IPS DF 19.7 (cell line): ENCODE measurements at regions not wholly inside any gene's neighbourhood (a gene's known extent, or its start where the extent isn't known, plus 50 kb on each side); places are given as distances from the start of the nearest gene placed in this dataset.
"Not testable (repeated sequence)": the region's sequence is repeated elsewhere in the genome, so short reads cannot be mapped to it uniquely, and the experiment has no call there.

Experiments
- DNase-seq: peaks from one replicate; pipeline ENCODE4 v3.0.0-alpha.2; 2013; ENCODE audit warnings: low read depth, low spot score

DNA sequence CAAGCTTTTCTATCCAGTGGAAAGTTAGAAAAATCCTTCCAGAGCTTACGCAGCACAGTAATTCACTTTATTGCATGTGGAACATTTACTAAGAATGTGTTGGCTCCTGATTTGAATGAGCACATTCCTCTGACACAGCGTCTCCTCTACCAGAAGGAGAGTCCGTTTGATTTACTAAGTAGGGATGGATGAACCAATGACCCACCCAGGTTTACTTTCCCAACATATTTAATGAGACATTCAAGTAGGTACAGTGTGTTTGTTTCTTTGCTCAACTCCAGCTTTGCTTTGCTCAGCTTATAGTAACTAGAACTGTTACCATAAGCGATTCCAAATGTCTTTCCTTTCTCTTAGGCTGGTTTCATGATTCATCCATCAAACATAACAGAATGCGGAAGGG, 161.7 kb downstream of the SMARCA1 start:
- no peak for DNase-seq

DNA sequence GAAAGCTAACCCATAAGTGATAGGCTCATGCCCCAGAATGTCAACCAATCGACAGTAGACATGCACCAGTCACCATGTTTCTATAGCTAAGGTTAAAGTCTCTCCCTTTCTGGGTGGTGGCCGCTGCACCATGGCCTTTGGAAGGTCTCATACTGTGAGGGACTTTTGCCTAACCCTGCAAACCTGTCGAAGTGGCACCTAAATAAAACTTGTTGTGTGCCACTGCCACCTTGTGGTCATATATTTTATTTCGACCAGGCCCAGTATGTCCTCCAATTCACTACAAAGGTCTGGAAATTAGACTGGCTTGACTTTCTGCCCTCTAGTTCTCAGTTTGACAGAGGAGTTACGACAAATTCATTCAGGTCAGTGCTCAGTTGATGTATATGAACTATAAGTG, 163.1 kb downstream of the SMARCA1 start:
- DNase-seq: no peak

DNA sequence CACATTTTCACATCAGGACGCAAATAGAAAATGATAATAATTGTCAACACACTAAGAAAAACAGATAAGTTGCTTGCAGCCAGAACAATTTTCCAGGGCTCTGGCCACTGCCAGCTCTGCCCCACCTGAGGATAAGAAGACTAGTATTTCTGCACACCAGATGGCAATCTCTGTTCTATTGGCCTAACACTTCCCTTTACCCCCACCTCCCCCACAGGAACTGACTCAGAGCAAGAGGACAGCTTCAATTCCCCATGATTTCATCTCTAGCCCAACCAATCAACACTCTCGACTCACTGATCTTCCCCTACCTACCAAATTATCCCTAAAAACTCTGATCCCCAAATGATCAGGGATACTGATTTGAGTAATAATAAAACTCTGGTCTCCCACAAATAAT, 164.0 kb downstream of the SMARCA1 start:
- DNase-seq: no peak

DNA sequence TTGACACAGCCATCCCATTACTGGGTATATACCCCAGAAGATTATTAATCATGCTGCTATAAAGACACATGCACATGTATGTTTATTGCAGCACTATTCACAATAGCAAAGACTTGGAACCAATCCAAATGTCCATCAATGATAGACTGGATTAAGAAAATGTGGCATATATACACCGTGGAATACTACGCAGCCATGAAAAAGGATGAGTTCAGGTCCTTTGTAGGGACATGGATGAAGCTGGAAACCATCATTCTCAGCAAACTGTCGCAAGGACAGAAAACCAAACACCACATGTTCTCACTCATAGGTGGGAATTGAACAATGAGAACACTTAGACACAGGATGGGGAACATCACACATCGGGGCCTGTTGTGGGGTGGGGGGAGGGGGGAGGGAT, 165.9 kb downstream of the SMARCA1 start:
- not testable (repeated sequence) for DNase-seq

DNA sequence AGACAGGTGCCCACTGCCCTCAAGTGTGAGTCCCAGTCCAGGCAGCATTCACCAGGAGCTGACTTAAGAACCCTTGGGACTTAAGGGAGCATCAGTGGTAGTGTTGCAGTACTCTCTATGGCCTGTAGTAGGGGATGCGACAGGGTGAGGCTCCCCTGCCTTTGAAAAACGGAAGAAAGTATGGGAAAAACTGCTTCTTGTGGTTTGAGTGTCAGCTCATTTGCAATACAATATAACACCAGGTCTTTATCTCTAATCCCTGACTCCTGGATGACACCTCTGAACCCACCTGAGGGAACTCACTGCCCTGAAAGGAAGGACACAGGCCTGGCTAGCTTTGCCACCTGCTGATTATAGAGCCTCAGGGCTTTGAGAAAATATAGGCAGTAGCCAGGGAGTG, 176.0 kb downstream of the SMARCA1 start:
- peak; percentile 40 for DNase-seq

DNA sequence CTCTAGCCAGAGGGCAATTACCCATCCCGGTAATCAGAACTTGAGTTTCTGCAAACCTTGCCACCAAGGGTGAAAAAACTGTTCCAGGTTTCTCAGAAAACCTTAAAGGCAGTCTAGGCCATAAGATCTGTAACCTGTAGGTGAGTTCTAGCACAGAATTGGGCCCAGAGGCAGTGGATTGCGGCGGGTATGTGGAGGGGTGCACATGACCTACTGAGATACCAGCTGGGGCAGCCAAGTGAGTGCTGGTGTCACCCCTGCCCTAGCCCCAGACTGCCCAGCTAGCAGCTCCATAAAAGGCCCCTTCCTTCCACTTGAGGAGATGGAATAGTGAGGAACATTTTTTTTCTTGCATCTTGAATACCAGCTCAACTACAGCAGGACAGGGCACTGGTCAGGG, 176.7 kb downstream of the SMARCA1 start:
- DNase-seq: no peak

DNA sequence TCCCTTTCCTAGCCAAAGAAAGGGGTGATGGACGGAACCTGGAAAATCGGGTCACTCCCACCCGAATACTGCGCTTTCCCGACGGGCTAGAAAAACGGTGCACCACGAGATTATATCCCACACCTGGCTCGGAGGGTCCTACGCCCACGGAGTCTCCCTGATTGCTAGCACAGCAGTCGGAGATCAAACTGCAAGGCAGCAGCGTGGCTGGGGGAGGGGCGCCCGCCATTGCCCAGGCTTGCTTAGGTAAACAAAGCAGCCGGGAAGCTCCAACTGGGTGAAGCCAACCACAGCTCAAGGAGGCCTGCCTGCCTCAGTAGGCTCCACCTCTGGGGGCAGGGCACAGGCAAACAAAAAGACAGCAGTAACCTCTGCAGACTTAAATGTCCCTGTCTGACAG, 186.0 kb downstream of the SMARCA1 start:
- not testable (repeated sequence) for DNase-seq

DNA sequence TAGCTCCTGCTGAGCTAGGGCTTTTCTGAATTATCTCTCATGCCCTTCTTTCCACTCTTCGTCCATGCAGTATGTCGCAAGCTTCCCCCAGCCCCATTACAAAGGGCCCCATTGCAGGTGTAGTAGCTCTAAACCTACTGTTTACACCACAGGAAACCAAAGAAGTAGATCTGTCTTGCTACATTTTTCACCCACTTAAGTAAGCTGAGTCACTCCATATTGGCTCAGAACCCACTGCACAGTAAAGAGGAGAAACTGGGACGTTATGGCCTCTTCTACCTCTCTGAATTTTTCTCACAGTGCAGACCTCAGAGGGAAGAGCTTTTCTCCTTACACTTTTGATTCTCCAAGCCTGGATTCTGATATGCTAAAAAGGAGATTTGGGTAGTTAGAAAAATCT, 200.2 kb downstream of the SMARCA1 start:
- DNase-seq: no peak

DNA sequence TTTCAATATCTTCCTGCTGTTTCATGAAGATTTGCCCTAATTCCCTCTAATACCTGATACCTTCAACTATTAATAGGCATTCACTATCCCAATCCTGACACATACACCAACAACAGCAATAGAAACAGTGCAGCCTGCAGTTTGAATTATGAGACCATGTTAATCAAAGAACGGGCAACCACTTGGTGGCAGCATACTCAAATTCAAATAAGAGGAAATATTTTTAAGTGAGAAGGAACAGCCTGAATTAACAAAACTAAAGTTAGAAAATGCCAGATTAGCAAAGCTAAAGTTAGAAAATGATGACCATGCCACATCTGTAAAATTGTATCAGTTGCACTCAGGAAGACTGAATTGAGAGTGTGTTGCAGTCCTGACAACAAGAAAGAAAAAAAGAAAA, 204.9 kb downstream of the SMARCA1 start:
- no peak for DNase-seq

DNA sequence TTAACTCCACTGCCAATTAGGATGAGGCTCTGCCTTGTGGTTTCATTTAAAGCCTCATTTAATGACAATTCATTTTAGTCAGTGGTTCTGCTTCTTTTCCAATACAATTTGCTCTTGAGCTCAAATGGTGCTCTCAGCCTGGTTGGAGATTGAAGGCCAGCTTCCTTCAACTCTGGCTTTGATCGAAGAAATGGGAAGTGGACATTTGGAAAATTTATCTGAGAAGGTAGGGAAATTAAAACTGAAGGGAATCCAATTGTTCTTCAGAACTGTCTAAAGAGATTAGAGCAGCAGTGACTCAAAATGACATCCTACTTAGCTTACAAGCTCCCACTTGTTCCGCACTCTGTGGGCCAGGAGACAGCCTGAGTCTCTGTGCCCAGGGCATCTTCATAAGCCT, 206.8 kb downstream of the SMARCA1 start:
- DNase-seq: no peak

DNA sequence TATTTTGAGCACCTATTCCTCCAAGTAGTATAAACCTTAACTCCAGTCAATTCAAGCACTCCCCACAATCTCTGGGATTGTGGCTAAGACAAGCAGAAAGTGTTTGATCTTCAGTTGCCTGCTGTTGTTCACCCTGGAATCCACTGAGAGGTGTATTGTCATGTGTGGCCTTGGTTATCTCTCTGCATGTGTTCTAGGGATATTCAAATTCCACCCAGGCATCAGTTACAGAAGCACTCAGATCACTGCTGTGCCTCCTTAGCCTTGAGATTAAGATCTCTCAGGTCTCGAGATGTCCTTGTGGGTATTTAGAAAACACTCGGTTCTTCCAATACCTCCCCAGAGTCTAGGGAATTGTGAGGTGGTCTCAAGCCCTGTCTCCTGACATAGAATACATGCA, 213.3 kb downstream of the SMARCA1 start:
- peak; percentile 5 for DNase-seq

DNA sequence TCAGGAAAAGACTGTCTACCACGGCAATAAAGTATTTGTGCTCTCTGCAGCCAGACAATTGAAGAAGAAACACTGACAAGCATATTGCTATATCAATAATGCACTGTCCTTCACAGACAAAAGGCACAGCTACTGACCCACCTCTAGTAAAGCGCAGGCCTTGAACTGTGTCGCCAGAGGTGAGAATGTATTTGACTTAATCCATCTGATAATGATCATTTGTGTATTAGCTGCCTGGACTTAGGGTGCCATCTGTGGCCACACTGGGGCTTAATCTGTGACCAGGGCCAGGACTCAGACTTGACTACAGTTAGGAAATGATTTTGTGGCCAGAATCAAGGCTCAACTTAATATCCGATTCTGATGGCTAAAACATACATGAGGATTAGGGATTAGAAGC, 260.4 kb downstream of the SMARCA1 start:
- DNase-seq: no peak

DNA sequence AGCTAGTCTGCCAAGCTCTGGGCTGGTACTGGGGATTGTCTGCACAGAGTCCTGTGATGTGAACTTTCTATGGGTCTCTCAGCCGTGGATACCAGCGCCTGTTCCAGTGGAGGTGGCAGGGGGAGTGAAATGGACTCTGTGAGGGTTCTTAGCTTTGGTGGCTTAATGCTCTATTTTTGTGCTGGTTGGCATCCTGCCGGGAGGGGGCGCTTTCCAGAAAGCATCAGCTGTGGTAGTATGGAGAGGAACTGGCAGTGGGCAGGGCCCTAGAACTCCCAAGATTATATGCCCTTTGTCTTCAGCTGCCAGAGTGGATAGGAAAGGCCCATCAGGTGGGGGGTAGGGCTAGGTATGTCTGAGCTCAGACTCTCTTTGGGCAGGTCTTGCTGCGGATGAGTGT, 267.8 kb downstream of the SMARCA1 start:
- DNase-seq: not testable (repeated sequence)

DNA sequence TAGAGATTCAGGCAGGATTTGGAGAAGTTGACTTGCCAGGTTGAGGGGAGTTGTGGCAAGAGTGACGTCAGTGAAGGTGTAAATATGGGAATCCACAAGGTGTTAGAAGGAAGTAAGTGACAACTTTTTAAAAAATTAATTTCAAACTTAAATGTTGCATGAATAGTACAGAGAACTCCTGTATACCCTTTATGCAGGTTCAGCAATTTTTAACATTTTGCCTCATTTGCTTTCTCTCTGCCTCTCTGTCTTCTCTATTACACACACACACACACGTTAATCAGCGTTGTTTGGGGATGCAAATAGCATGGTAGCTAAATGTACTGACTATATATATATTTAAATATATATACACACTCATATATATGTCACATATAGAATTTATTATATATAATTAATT, 273.7 kb downstream of the SMARCA1 start:
- no peak for DNase-seq

DNA sequence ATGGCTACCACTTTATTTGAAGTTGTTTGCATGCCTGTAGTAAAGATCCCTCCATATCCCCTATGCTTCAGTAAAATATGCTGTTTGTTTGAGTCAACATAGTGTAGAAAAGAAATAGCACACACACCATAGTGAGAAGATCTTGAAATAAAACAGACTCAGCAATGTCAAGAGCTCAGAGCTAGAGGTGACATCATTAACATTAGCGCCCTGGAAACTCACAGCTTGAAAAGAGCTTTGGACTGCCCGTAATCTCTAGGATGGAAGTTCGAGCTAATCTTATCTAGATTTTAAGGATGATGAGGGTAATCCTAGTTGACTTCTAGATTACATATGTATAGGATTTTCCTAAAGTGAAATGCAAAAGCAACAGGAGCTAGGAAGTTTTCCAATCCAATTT, 275.6 kb downstream of the SMARCA1 start:
- no peak for DNase-seq

DNA sequence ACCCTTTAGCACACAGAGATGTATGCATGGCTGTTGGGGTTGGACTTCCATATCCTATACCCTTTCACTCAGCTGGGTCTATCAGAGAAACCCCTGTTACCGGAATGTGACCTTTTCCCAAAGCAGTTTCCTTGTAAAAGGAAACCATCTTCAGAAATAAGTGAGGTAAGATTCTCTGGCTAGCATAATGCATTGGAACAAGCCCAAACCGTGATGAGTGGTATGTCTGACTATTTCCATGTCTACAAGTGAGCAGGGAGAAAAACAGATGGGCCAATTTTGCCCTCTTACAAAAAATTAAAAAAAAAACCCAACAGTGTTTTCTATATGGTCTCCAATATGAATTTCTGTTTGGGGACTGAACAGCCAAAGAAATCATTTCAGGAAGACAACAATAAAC, 283.9 kb downstream of the SMARCA1 start:
- no peak for DNase-seq

DNA sequence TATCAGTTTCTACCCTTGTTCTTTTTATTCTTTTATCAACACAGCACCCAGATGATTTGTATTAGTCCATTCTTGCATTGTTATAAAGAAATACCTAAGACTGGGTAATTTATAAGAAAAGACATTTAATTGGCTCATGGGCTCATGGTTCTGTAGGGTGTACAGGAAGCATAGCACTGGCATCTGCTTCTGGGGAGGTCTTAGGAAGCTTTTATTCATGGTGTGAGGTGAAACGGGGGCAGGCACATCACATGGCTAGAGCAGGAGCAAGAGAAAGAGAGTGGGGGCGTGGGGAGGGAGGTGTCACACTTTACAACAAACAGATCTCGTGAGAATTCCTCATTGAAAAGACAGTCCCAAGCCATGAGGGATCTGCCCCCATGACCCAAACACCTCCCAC, 285.3 kb downstream of the SMARCA1 start:
- DNase-seq: no peak

DNA sequence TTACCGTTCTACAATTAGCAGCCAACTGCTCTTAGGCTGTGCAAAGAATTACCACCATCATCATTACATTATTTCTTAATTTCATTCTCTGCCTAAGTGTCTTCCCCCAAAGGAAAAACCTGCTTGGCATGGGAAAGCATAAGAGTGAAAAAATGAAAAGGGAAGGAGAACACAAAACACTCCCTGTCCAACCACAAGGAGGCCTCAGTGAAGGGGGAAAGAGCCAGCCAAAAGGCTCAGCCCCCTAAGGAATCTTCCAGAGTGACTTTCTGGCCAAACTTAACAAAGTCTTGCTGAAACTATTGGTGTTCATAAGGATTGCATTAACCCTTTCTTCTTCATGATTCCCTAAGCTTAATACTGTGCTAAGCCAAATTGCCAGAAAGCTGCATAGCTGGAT, 287.4 kb downstream of the SMARCA1 start:
- no peak for DNase-seq

DNA sequence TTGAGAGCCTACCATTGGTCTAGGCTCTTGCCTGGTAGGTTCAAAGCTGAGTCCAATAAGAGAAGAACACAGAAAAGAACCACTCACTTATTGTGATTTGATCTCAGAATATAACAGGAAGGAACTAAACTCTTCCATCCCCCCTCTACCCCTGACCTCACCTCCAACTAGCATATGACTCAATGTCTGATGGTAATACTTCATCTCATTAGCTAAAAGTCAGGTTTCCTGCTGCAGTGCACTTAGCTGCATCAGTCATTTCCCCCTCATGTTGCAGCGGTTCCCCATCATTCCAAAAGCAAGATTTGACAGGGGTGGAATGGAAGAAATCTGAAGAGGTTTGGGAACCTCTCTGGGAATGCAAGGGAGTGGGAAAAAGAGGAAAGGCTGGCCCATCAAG, 289.5 kb downstream of the SMARCA1 start:
- no peak for DNase-seq

DNA sequence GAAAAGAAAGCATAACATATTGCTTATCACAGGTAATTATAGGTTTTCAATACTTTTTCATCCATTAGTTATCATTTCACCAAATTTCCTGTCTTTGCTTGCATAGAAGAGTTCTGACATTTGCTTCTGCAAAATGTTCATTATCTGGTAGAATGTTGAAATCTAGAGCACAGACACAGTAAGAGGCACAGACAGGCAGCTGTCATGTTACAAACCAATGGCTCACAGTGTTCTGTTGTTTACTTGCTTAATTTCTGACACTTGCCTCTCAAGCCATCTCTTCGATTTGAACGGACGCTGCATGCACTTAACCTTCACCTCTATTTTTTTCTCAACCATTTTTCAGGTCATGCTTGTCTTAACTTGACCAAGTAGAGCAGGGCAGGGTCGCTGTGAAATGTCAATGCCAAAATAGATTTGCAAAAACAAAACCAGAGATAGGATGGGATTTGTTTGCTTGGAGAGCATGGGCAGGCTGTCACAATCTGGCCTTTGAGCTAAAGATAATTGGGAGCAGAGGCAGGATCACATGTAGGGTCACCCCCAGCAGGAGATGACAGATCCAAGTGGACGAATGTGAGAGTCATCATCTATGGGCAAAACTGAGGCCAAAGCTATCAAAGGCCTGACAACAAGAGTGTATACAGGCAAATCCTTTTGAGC, 292.3 kb downstream of the SMARCA1 start:
- DNase-seq: no peak

DNA sequence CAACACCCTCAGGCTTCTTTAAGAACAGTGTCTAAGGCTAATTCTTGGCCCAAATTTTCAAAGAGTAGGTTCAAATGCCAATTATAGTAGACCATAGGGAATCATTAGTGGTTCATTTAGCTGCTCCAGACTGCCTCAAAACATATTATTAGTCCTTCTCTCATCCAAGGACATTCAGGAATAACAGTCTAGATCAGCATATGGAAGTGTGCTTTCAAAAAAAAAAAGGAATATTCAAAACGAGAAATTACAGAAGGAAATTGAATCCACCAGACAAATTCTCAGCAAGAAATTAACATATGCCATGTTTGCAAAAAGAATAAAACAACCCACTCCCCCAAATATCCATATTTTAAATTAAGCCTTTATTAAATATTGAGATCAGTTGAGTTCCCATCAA, 293.1 kb downstream of the SMARCA1 start:
- no peak for DNase-seq

DNA sequence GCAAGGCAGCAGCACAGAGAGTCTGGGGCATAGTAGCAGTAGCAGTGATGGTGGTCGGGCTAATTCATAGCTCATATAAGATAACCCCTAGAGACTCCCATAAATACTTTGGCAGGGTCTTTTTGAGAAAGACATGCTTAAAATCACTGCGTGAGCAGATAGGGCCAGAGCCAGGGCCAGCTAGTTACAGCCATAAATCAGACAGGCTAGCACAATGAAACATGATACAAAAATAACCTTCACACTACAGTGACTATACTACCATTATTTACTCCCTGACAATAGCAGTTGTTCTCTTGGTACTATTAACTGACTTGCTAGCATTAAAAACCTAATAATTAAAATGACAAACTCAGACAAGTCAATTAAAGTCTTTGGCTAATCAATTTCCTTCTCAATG, 295.9 kb downstream of the SMARCA1 start:
- DNase-seq: no peak

DNA sequence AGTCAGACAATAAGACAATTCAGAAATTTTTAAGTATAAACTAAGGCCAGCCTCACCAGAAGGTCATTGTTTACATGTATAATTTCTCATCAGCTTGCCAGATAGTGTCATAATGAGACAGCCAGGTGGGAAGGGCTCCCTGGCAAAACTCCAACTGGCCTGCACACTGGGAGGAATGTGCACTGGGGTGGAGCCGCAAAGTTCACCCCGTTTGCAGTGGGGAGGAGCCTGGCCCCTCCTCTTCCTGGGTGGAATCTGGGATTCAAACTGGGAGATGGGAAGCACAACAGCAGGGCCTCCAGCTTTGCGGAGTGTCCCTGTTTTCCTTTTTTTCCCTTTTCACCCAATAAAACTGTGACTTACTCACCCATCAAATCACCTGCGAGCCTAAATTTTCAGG, 329.9 kb downstream of the SMARCA1 start:
- DNase-seq: no peak

DNA sequence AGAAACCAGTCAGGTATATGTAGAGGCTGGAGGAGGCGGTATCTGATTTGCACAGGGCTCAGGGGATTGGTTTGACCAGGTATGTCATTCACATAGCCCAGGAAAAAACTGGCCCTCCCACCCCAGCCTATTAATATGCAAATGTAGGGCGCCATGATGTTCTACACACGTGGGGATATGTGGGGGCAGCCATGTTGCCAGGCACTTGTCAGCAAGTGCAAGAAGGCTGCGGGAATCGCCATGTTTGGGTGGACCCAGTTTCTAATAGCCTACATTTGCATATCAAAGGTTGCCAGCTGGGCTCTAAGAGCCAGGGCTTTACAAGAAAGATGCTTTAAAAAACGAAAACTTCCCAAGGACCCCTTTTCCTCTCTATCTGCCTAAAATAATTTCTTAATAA, 335.1 kb downstream of the SMARCA1 start:
- peak; percentile 71 for DNase-seq
